SK-N-SH (cell line): ENCODE measurements at regions not wholly inside any gene's neighbourhood (a gene's known extent, or its start where the extent isn't known, plus 50 kb on each side); places are given as distances from the start of the nearest gene placed in this dataset.

Experiments
- CTCF ChIA-PET: fragments of 300-600, 350-600 bp; formaldehyde crosslinking; extraction: SDS; loops from one replicate; lab custom pipeline; 2021; lab: Yijun Ruan, JAX
- POLR2A ChIA-PET: fragments of 350-600 bp; sonication (Branson Sonifier 250); formaldehyde crosslinking; extraction: SDS; loops from one replicate; lab custom pipeline; 2020; ENCODE audit warnings: antibody characterized with exemption, inconsistent platforms; lab: Yijun Ruan, JAX
- DNase-seq: peaks from one replicate; pipeline ENCODE4 v3.0.0; 2012
- H2AFZ ChIP-seq: fragments of 200-600 bp; sonication (generic); 2 replicates; pipeline ENCODE4 v1.8.1; 2016; ENCODE audit warnings: antibody characterized with exemption, mild to moderate bottlenecking, low read depth
- H3F3A ChIP-seq: fragments of 200-600 bp; sonication (generic); replicated peaks from 2 replicates; pipeline ENCODE3; 2016; ENCODE audit warnings: antibody characterized with exemption, mild to moderate bottlenecking; ENCODE audit not compliant: insufficient read depth
- H3K27ac ChIP-seq, 2 experiments: fragments of 200-500 bp in 1 of 2; fragments of 200-600 bp in 1 of 2; sonication (Bioruptor generic) in 1 of 2; sonication (generic), shearing (Covaris generic) in 1 of 2; 2 replicates each; pipeline versions ENCODE4 v1.5.1 to v1.6.1; 2014 to 2016; ENCODE audit warnings: low read depth in 2 of 2, inconsistent platforms in 1 of 2, low read length in 1 of 2, mild to moderate bottlenecking in 1 of 2, mixed read lengths in 1 of 2
- H3K27me3 ChIP-seq: fragments of 200-600 bp; sonication (generic), shearing (Covaris generic); 2 replicates; pipeline ENCODE4 v1.6.1; 2016; ENCODE audit warnings: mixed run types; ENCODE audit not compliant: insufficient read depth
- H3K36me3 ChIP-seq, 2 experiments: fragments of 200-500 bp in 1 of 2; fragments of 200-600 bp in 1 of 2; sonication (Bioruptor generic) in 1 of 2; sonication (generic) in 1 of 2; replicated peaks in 1 of 2; 2 replicates each; pipeline versions ENCODE3 to v1.5.1; 2014 to 2016; ENCODE audit warnings: low read length in 1 of 2, mild to moderate bottlenecking in 1 of 2; ENCODE audit not compliant: insufficient read depth in 2 of 2, control insufficient read depth in 1 of 2
- H3K4me1 ChIP-seq, 2 experiments: fragments of 200-500 bp in 1 of 2; fragments of 200-600 bp in 1 of 2; sonication (Bioruptor generic) in 1 of 2; sonication (generic), shearing (Covaris generic) in 1 of 2; 2 replicates each; pipeline versions ENCODE4 v1.5.1 to v1.6.1; 2014 to 2016; ENCODE audit warnings: low read depth in 1 of 2, low read length in 1 of 2, mixed run types in 1 of 2; ENCODE audit not compliant: insufficient read depth in 2 of 2, control insufficient read depth in 1 of 2
- H3K4me2 ChIP-seq: fragments of 200-600 bp; sonication (generic), shearing (Covaris generic); 2 replicates; pipeline ENCODE4 v1.6.1; 2017; ENCODE audit warnings: mixed run types
- H3K4me3 ChIP-seq, 2 experiments: fragments of 200-500 bp in 1 of 2; fragments of 200-600 bp in 1 of 2; sonication (Bioruptor generic) in 1 of 2; sonication (generic), shearing (Covaris generic) in 1 of 2; 2 replicates each; pipeline versions ENCODE4 v1.5.1 to v1.8.1; 2014 to 2016; ENCODE audit warnings: low read depth in 2 of 2, inconsistent platforms in 1 of 2, low read length in 1 of 2, mild to moderate bottlenecking in 1 of 2, mixed read lengths in 1 of 2, moderate library complexity in 1 of 2
- H3K79me2 ChIP-seq: fragments of 200-600 bp; sonication (generic); 2 replicates; pipeline ENCODE4 v1.8.1; 2017; ENCODE audit warnings: mild to moderate bottlenecking; ENCODE audit not compliant: insufficient read depth
- H3K9ac ChIP-seq: fragments of 200-600 bp; sonication (generic); 2 replicates; pipeline ENCODE4 v1.6.1; 2017; ENCODE audit warnings: mixed run types
- H3K9me2 ChIP-seq: fragments of 200-600 bp; sonication (generic); 2 replicates; pipeline ENCODE4 v1.6.1; 2017; ENCODE audit warnings: mixed run types
- H3K9me3 ChIP-seq: fragments of 200-600 bp; sonication (generic); 2 replicates; pipeline ENCODE4 v1.6.1; 2017; ENCODE audit warnings: mixed run types, mild to moderate bottlenecking, moderate library complexity
- H4K20me1 ChIP-seq: fragments of 200-600 bp; sonication (generic); 2 replicates; pipeline ENCODE4 v1.6.1; 2017; ENCODE audit warnings: mild to moderate bottlenecking, mixed run types; ENCODE audit not compliant: insufficient read depth
- FOSL2 ChIP-seq: IDR thresholded peaks from 2 replicates; pipeline ENCODE4 v1.4.0; 2012; ENCODE audit warnings: low read depth, mild to moderate bottlenecking, moderate library complexity, borderline replicate concordance
- FOXJ3 ChIP-seq: sonication (generic); formaldehyde crosslinking; IDR thresholded peaks from 2 replicates; pipeline ENCODE4 v1.5.1; 2020; ENCODE audit warnings: mild to moderate bottlenecking, missing genetic modification reagents
- FOXM1 ChIP-seq: IDR thresholded peaks from 2 replicates; pipeline ENCODE4 v1.4.0; 2012; ENCODE audit warnings: low read depth, mild to moderate bottlenecking
- MEF2A ChIP-seq: IDR thresholded peaks from 2 replicates; pipeline ENCODE4 v1.4.0; 2012; ENCODE audit warnings: low read depth, borderline replicate concordance
- RCOR1 ChIP-seq: fragments of 150-350 bp; IDR thresholded peaks from 2 replicates; pipeline ENCODE4 v1.6.1; 2017; ENCODE audit warnings: antibody characterized with exemption, low read length
- SIN3A ChIP-seq: IDR thresholded peaks from 2 replicates; pipeline ENCODE4 v1.6.1; 2012; ENCODE audit warnings: low read depth, mild to moderate bottlenecking, low read length, moderate library complexity, borderline replicate concordance
- TAF1 ChIP-seq: IDR thresholded peaks from 2 replicates; pipeline ENCODE4 v1.6.1; 2012; ENCODE audit warnings: low read depth, mild to moderate bottlenecking, low read length, moderate library complexity, borderline replicate concordance
- WGBS: methylation state at CpG from one replicate; pipeline ENCODE4 v1.1.6; 2017; ENCODE audit warnings: low lambda C conversion rate; 5-methylcytosine and 5-hydroxymethylcytosine counted together
- TF ChIP-seq, protein P1 (sequence below): fragments of 150-350 bp; IDR thresholded peaks from 2 replicates; pipeline ENCODE4 v1.6.1; 2017; ENCODE audit warnings: antibody characterized with exemption, low read length, low read depth, borderline replicate concordance
- TF ChIP-seq, protein P2 (sequence below): IDR thresholded peaks from 2 replicates; pipeline ENCODE4; 2012
- TF ChIP-seq, protein P3 (sequence below): IDR thresholded peaks from 2 replicates; pipeline ENCODE4 v1.4.0; 2012; ENCODE audit warnings: low read depth, borderline replicate concordance
- TF ChIP-seq, protein P4 (sequence below): IDR thresholded peaks from 2 replicates; pipeline ENCODE4 v1.4.0; 2012; ENCODE audit warnings: low read depth

DNA sequence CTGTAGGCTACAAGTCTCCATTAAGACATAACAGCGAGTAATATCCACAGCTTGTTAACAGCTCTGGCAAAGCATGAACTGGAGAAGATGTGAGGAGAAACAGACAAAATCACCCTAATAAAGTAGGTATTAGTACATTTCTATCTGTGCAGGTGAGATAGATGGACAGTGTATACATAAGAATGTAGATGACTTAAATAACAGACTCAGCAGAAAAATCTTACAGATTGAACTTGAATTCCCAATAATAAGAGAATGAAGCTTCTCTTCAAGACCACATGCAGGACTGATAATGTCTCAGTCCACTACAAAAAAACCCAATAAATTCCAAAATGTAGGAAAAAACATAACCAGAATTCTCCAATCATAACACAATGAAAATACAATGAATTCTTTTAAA, 153.0 kb downstream of the IRX2 start:
- WGBS, result 28% methylated on average over 1 of the region's 1 CpG
- no peak overlapping the region for H3K9ac ChIP-seq
- DNase-seq, result no peak
- H3F3A ChIP-seq, result no peaks in the 10 kb centered on the region
- H3K79me2 ChIP-seq, result no peaks in the 10 kb centered on the region
- H3K9me3 ChIP-seq, result no peaks in the 10 kb centered on the region
- H2AFZ ChIP-seq, result no peak overlapping the region
- no peaks in the 10 kb centered on the region for H3K36me3 ChIP-seq
- H3K27me3 ChIP-seq, result no peaks in the 10 kb centered on the region
- ChIA-PET POLR2A (no interaction called here), CTCF (interaction anchor here (0.7 kb wide), 1 partner anchor 11 kb away, joined by 3 read pairs; no protein-coding TSS in a partner anchor)
- no peaks in the 10 kb centered on the region for H3K9me2 ChIP-seq
- no peak for TF ChIP-seq TAF1
- no peak for TF ChIP-seq MEF2A
- no peak for TF ChIP-seq FOXM1
- TF ChIP-seq, protein P1, sequence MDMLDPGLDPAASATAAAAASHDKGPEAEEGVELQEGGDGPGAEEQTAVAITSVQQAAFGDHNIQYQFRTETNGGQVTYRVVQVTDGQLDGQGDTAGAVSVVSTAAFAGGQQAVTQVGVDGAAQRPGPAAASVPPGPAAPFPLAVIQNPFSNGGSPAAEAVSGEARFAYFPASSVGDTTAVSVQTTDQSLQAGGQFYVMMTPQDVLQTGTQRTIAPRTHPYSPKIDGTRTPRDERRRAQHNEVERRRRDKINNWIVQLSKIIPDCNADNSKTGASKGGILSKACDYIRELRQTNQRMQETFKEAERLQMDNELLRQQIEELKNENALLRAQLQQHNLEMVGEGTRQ, result no peak
- TF ChIP-seq, protein P2, sequence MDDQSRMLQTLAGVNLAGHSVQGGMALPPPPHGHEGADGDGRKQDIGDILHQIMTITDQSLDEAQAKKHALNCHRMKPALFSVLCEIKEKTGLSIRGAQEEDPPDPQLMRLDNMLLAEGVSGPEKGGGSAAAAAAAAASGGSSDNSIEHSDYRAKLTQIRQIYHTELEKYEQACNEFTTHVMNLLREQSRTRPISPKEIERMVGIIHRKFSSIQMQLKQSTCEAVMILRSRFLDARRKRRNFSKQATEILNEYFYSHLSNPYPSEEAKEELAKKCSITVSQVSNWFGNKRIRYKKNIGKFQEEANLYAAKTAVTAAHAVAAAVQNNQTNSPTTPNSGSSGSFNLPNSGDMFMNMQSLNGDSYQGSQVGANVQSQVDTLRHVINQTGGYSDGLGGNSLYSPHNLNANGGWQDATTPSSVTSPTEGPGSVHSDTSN, result no peak
- TF ChIP-seq FOSL2, result no peak
- TF ChIP-seq RCOR1, result no peak
- no peak for TF ChIP-seq FOXJ3 (CRISPR knock-in tag)
- TF ChIP-seq, protein P3, sequence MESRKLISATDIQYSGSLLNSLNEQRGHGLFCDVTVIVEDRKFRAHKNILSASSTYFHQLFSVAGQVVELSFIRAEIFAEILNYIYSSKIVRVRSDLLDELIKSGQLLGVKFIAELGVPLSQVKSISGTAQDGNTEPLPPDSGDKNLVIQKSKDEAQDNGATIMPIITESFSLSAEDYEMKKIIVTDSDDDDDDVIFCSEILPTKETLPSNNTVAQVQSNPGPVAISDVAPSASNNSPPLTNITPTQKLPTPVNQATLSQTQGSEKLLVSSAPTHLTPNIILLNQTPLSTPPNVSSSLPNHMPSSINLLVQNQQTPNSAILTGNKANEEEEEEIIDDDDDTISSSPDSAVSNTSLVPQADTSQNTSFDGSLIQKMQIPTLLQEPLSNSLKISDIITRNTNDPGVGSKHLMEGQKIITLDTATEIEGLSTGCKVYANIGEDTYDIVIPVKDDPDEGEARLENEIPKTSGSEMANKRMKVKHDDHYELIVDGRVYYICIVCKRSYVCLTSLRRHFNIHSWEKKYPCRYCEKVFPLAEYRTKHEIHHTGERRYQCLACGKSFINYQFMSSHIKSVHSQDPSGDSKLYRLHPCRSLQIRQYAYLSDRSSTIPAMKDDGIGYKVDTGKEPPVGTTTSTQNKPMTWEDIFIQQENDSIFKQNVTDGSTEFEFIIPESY, result no peak
- TF ChIP-seq, all 33 proteins: peak for 0
- Histone ChIP-seq H4K20me1 (no peaks in the 10 kb centered on the region), H3K27ac (no peak overlapping the region), H3K4me2 (no peak overlapping the region), H3K4me1 (no peaks in the 10 kb centered on the region), H3K4me3 (no peak overlapping the region)

DNA sequence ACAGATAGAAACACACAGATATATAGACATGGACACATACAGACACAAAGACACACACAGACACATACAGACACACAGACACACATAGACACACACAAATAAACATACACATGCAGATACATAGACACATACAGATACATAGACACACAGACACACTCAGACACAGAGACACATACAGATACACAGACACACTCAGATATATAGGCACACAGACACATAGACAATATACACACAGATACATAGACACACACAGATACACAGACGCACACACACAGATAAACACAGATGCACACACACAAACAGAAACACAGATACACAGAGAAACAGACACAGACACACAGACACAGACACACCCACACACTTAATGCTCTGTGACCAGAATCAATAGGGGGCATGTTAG, 156.8 kb downstream of the IRX2 start:
- H4K20me1 ChIP-seq, result no peaks in the 10 kb centered on the region
- 0% methylated on average over 1 of the region's 1 CpG for WGBS
- ChIA-PET CTCF (no interaction called here), POLR2A (no interaction called here)
- H3K4me1 ChIP-seq, result no peaks in the 10 kb centered on the region
- no peak overlapping the region for H3K4me2 ChIP-seq
- no peaks in the 10 kb centered on the region for H3K79me2 ChIP-seq
- H2AFZ ChIP-seq, result no peak overlapping the region
- no peaks in the 10 kb centered on the region for H3K27me3 ChIP-seq
- DNase-seq, result no peak
- H3F3A ChIP-seq, result no peaks in the 10 kb centered on the region
- no peaks in the 10 kb centered on the region for H3K9me2 ChIP-seq
- TF ChIP-seq, protein P1, result no peak
- TF ChIP-seq, protein P4, sequence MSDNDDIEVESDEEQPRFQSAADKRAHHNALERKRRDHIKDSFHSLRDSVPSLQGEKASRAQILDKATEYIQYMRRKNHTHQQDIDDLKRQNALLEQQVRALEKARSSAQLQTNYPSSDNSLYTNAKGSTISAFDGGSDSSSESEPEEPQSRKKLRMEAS, result no peak
- TF ChIP-seq SIN3A (no peak), TAF1 (no peak)
- no peaks in the 10 kb centered on the region for H3K9me3 ChIP-seq
- no peaks in the 10 kb centered on the region for H3K36me3 ChIP-seq
- H3K27ac ChIP-seq, result no peak overlapping the region
- H3K4me3 ChIP-seq, result no peak overlapping the region
- no peak overlapping the region for H3K9ac ChIP-seq
